DND-41 (cell line): ENCODE measurements at regions not wholly inside any gene's neighbourhood (a gene's known extent, or its start where the extent isn't known, plus 50 kb on each side); places are given as distances from the start of the nearest gene placed in this dataset.

Experiments used
- EZH2 ChIP-seq: IDR thresholded peaks from 3 replicates; pipeline ENCODE4 v1.6.1; 2012; ENCODE audit warnings: borderline replicate concordance, low read depth, mild to moderate bottlenecking, moderate library complexity, low read length, inconsistent platforms; ENCODE audit not compliant: severe bottlenecking
- TF ChIP-seq, protein P1 (sequence below): IDR thresholded peaks from 2 replicates; pipeline ENCODE4 v1.5.1; 2012; ENCODE audit warnings: borderline replicate concordance, low read length, moderate library complexity, mild to moderate bottlenecking; ENCODE audit not compliant: poor library complexity, severe bottlenecking; ENCODE audit errors: extremely low read depth

GRCh38 chr12:16880864-16881285 is 274.9 kb upstream of the LMO3 start:
- TF ChIP-seq, protein P1, sequence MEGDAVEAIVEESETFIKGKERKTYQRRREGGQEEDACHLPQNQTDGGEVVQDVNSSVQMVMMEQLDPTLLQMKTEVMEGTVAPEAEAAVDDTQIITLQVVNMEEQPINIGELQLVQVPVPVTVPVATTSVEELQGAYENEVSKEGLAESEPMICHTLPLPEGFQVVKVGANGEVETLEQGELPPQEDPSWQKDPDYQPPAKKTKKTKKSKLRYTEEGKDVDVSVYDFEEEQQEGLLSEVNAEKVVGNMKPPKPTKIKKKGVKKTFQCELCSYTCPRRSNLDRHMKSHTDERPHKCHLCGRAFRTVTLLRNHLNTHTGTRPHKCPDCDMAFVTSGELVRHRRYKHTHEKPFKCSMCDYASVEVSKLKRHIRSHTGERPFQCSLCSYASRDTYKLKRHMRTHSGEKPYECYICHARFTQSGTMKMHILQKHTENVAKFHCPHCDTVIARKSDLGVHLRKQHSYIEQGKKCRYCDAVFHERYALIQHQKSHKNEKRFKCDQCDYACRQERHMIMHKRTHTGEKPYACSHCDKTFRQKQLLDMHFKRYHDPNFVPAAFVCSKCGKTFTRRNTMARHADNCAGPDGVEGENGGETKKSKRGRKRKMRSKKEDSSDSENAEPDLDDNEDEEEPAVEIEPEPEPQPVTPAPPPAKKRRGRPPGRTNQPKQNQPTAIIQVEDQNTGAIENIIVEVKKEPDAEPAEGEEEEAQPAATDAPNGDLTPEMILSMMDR = no peak
- no peak for TF ChIP-seq EZH2
